ENCODE measurements at regions not wholly inside any gene's neighbourhood (a gene's known extent, or its start where the extent isn't known, plus 50 kb on each side); places are given as distances from the start of the nearest gene placed in this dataset.

- Histone ChIP-seq H3K36me3 (no peaks in the 10 kb centered on the region), H3K4me1 (no peaks in the 10 kb centered on the region), H3K27ac (no peak overlapping the region), H3K9me3 (no peaks in the 10 kb centered on the region), H3K4me3 (replicated peaks in 1 of 3) (no peak overlapping the region), H3K27me3 (no peaks in the 10 kb centered on the region)
- intact Hi-C loops (cut with DNase I), result no loop called here
- DNase-seq, result no peak
- 94 to 95% methylated on average over 9 of the region's 9 CpGs for WGBS, 2 donors
- TF ChIP-seq CTCF (IDR thresholded peaks at IDR 0.05) (no peak), POLR2A (IDR thresholded peaks at IDR 0.05) (no peak)
Measured at GRCh38 chr16:66286527-66286926, 80.0 kb upstream of the CDH5 start.

- DNase-seq, result no peak
Measured at GRCh38 chr16:66278604-66279262, 87.8 kb upstream of the CDH5 start.

GRCh38 chr16:66278111-66278531 is 88.4 kb upstream of the CDH5 start:
- Histone ChIP-seq H3K4me1 (peaks cover 0 to 14% of the 10 kb centered on the region in 2 donors), H3K9me3 (no peaks in the 10 kb centered on the region), H3K36me3 (no peaks in the 10 kb centered on the region), H3K27ac (no peak overlapping the region), H3K4me3 (replicated peaks in 1 of 3) (no peak overlapping the region), H3K27me3 (no peaks in the 10 kb centered on the region)
- peak; percentile 9 to 30 for DNase-seq
- intact Hi-C loops (cut with DNase I), result no loop called here
- WGBS, 2 donors, result 27 to 33% methylated on average over 2 of the region's 2 CpGs
- TF ChIP-seq CTCF (IDR thresholded peaks at IDR 0.05) (no peak), POLR2A (IDR thresholded peaks at IDR 0.05) (no peak)

More at GRCh38 chr16:66278604-66279262, 87.8 kb upstream of the CDH5 start:
- no peaks in the 10 kb centered on the region for H3K9me3 ChIP-seq
- H3K4me1 ChIP-seq, result peaks cover 0 to 14% of the 10 kb centered on the region in 2 donors
- TF ChIP-seq CTCF (IDR thresholded peaks at IDR 0.05) (no peak), POLR2A (IDR thresholded peaks at IDR 0.05) (no peak)
- no peaks in the 10 kb centered on the region for H3K27me3 ChIP-seq
- intact Hi-C loops (cut with DNase I), result no loop called here
- H3K27ac ChIP-seq, result no peak overlapping the region
- 62 to 73% methylated on average over 1 of the region's 1 CpG for WGBS, 2 donors
- no peaks in the 10 kb centered on the region for H3K36me3 ChIP-seq
- no peak overlapping the region for H3K4me3 ChIP-seq (replicated peaks in 1 of 3)

- TF ChIP-seq CTCF (IDR thresholded peaks at IDR 0.05) (no peak), POLR2A (IDR thresholded peaks at IDR 0.05) (no peak)
- no peaks in the 10 kb centered on the region for H3K27me3 ChIP-seq
- H3K27ac ChIP-seq, result no peak overlapping the region
- H3K4me3 ChIP-seq (replicated peaks in 1 of 3), result no peak overlapping the region
- intact Hi-C loops (cut with DNase I), result no loop called here
- DNase-seq, result no peak
- WGBS, 2 donors, result 75 to 83% methylated on average over 5 to 6 of the region's 6 CpGs
- peaks cover 0 to 14% of the 10 kb centered on the region in 2 donors for H3K4me1 ChIP-seq
- no peaks in the 10 kb centered on the region for H3K9me3 ChIP-seq
- H3K36me3 ChIP-seq, result no peaks in the 10 kb centered on the region
Measured at GRCh38 chr16:66277311-66278070, 89.0 kb upstream of the CDH5 start.
